Chondrocyte (in vitro differentiated cells): ENCODE measurements at regions not wholly inside any gene's neighbourhood (a gene's known extent, or its start where the extent isn't known, plus 50 kb on each side); places are given as distances from the start of the nearest gene placed in this dataset.
"Not testable (repeated sequence)": the region's sequence is repeated elsewhere in the genome, so short reads cannot be mapped to it uniquely, and the experiment has no call there.

Experiments
- DNase-seq: peaks from one replicate; pipeline ENCODE4 v3.0.0; 2021; ENCODE audit warnings: mixed read lengths, low spot score
- H3K27ac Mint-ChIP-seq: one replicate; pipeline ENCODE4 v1.8.0; 2021; ENCODE audit warnings: mild to moderate bottlenecking, moderate library complexity, mixed read lengths; ENCODE audit not compliant: unreplicated experiment
- H3K27me3 Mint-ChIP-seq: 2 replicates; pipeline ENCODE4 v1.8.0; 2021; ENCODE audit warnings: low read depth, mixed read lengths
- H3K36me3 Mint-ChIP-seq: 2 replicates; pipeline ENCODE4 v1.8.0; 2021; ENCODE audit warnings: low read depth, mixed read lengths
- H3K4me1 Mint-ChIP-seq: 2 replicates; pipeline ENCODE4 v1.8.0; 2021; ENCODE audit warnings: low read depth, mild to moderate bottlenecking, mixed read lengths
- H3K4me3 Mint-ChIP-seq: one replicate; pipeline ENCODE4 v1.8.0; 2021; ENCODE audit warnings: mild to moderate bottlenecking, moderate library complexity, mixed read lengths; ENCODE audit not compliant: unreplicated experiment
- H3K9me3 Mint-ChIP-seq: 2 replicates; pipeline ENCODE4 v1.8.0; 2021; ENCODE audit warnings: low read depth, mixed read lengths
- CTCF ChIP-seq: fragments of 200-600 bp; sonication (generic); IDR thresholded peaks from 2 replicates; pipeline ENCODE4 v1.5.0; 2021; ENCODE audit warnings: antibody characterized with exemption, mild to moderate bottlenecking, moderate library complexity

GRCh38 chr21:29431178-29431577, 132.5 kb downstream of the BACH1 start:
- no peaks in the 10 kb centered on the region for H3K27me3 Mint-ChIP-seq
- no peak overlapping the region for H3K27ac Mint-ChIP-seq
- peaks cover 24% of the 10 kb centered on the region for H3K4me1 Mint-ChIP-seq
- no peak for TF ChIP-seq CTCF
- no peaks in the 10 kb centered on the region for H3K36me3 Mint-ChIP-seq
- no peak for DNase-seq
- H3K9me3 Mint-ChIP-seq: no peaks in the 10 kb centered on the region
- H3K4me3 Mint-ChIP-seq: no peak overlapping the region

- peaks cover 24% of the 10 kb centered on the region for H3K4me1 Mint-ChIP-seq
- TF ChIP-seq CTCF: no peak
- H3K27ac Mint-ChIP-seq: no peak overlapping the region
- no peaks in the 10 kb centered on the region for H3K9me3 Mint-ChIP-seq
- H3K36me3 Mint-ChIP-seq: no peaks in the 10 kb centered on the region
- DNase-seq: no peak
- H3K4me3 Mint-ChIP-seq: no peak overlapping the region
- H3K27me3 Mint-ChIP-seq: no peaks in the 10 kb centered on the region
Observed at GRCh38 chr21:29431680-29432079, 133.0 kb downstream of the BACH1 start.

- TF ChIP-seq CTCF: no peak
- no peak overlapping the region for H3K4me3 Mint-ChIP-seq
- H3K27ac Mint-ChIP-seq: no peak overlapping the region
Observed at GRCh38 chr21:29433366-29434059, 134.8 kb downstream of the BACH1 start.

GRCh38 chr21:29434081-29434480, 135.4 kb downstream of the BACH1 start:
- Mint-ChIP-seq H3K4me1 (peaks cover 19% of the 10 kb centered on the region), H3K36me3 (peaks cover 2% of the 10 kb centered on the region), H3K9me3 (no peaks in the 10 kb centered on the region), H3K27ac (no peak overlapping the region), H3K4me3 (no peak overlapping the region), H3K27me3 (no peaks in the 10 kb centered on the region)
- no peak for TF ChIP-seq CTCF
- DNase-seq: no peak

More at GRCh38 chr21:29433366-29434059, 134.8 kb downstream of the BACH1 start:
- Mint-ChIP-seq H3K36me3 (peaks cover 2% of the 10 kb centered on the region), H3K27me3 (no peaks in the 10 kb centered on the region), H3K9me3 (no peaks in the 10 kb centered on the region), H3K4me1 (peaks cover 24% of the 10 kb centered on the region)
- DNase-seq: no peak

- not testable (repeated sequence) for H3K36me3 Mint-ChIP-seq, H3K4me3 Mint-ChIP-seq, H3K27me3 Mint-ChIP-seq, H3K9me3 Mint-ChIP-seq, DNase-seq, H3K27ac Mint-ChIP-seq
- H3K4me1 Mint-ChIP-seq: peaks cover 17% of the 10 kb centered on the region
Observed at GRCh38 chr21:29434982-29435381, 136.3 kb downstream of the BACH1 start.

- H3K4me1 Mint-ChIP-seq: peaks cover 17% of the 10 kb centered on the region
- peaks cover 2% of the 10 kb centered on the region for H3K36me3 Mint-ChIP-seq
- no peak for TF ChIP-seq CTCF
- H3K4me3 Mint-ChIP-seq: no peak overlapping the region
- DNase-seq: no peak
- H3K9me3 Mint-ChIP-seq: no peaks in the 10 kb centered on the region
- no peak overlapping the region for H3K27ac Mint-ChIP-seq
- no peaks in the 10 kb centered on the region for H3K27me3 Mint-ChIP-seq
Observed at GRCh38 chr21:29436143-29436542, 137.4 kb downstream of the BACH1 start.
